Endothelial cell (in vitro differentiated cells): ENCODE measurements at regions not wholly inside any gene's neighbourhood (a gene's known extent, or its start where the extent isn't known, plus 50 kb on each side); places are given as distances from the start of the nearest gene placed in this dataset.
A peak's percentile ranks its signal among the peaks of the same experiment; 100 is the strongest.
"Not testable (repeated sequence)": the region's sequence is repeated elsewhere in the genome, so short reads cannot be mapped to it uniquely, and the experiment has no call there.

Source experiments
- DNase-seq: peaks from one replicate; pipeline ENCODE4 v3.0.0; 2021; ENCODE audit warnings: low spot score
- H3K27ac Mint-ChIP-seq: one replicate; pipeline ENCODE4 v1.8.0; 2021; ENCODE audit warnings: mixed read lengths, inconsistent platforms; ENCODE audit not compliant: unreplicated experiment
- H3K27me3 Mint-ChIP-seq: one replicate; pipeline ENCODE4 v1.8.0; 2021; ENCODE audit warnings: mild to moderate bottlenecking, moderate library complexity, mixed read lengths, inconsistent platforms; ENCODE audit not compliant: unreplicated experiment
- H3K36me3 Mint-ChIP-seq: one replicate; pipeline ENCODE4 v1.8.0; 2021; ENCODE audit warnings: mild to moderate bottlenecking, low read depth, mixed read lengths, inconsistent platforms; ENCODE audit not compliant: unreplicated experiment
- H3K4me1 Mint-ChIP-seq: one replicate; pipeline ENCODE4 v1.8.0; 2021; ENCODE audit warnings: mild to moderate bottlenecking, mixed read lengths, inconsistent platforms; ENCODE audit not compliant: unreplicated experiment
- H3K4me3 Mint-ChIP-seq: one replicate; pipeline ENCODE4 v1.8.0; 2021; ENCODE audit warnings: mild to moderate bottlenecking, mixed read lengths, inconsistent platforms; ENCODE audit not compliant: unreplicated experiment
- H3K9me3 Mint-ChIP-seq: one replicate; pipeline ENCODE4 v1.8.0; 2021; ENCODE audit warnings: mixed read lengths, inconsistent platforms; ENCODE audit not compliant: unreplicated experiment
- CTCF ChIP-seq: fragments of 200-600 bp; sonication (generic); IDR thresholded peaks from one replicate; pipeline ENCODE4 v1.5.0; 2021; ENCODE audit warnings: antibody characterized with exemption; ENCODE audit not compliant: unreplicated experiment

GRCh38 chr18:39211461-39211860 lies 1645.9 kb upstream of the CELF4 start:
- no peak for DNase-seq
- Mint-ChIP-seq H3K27ac (no peak overlapping the region), H3K9me3 (no peaks in the 10 kb centered on the region), H3K4me1 (peaks cover 11% of the 10 kb centered on the region), H3K36me3 (no peaks in the 10 kb centered on the region), H3K27me3 (peaks cover 1% of the 10 kb centered on the region), H3K4me3 (no peak overlapping the region)
- TF ChIP-seq CTCF = no peak

- Mint-ChIP-seq H3K9me3 (no peaks in the 10 kb centered on the region), H3K4me3 (no peak overlapping the region), H3K27me3 (peaks cover 1% of the 10 kb centered on the region), H3K36me3 (no peaks in the 10 kb centered on the region), H3K27ac (no peak overlapping the region), H3K4me1 (no peaks in the 10 kb centered on the region)
- DNase-seq = no peak
- TF ChIP-seq CTCF = no peak
These were observed 1643.6 kb upstream of the CELF4 start for GRCh38 chr18:39209173-39209572.

- Mint-ChIP-seq H3K9me3 (no peaks in the 10 kb centered on the region), H3K27me3 (peaks cover 1% of the 10 kb centered on the region), H3K4me1 (no peaks in the 10 kb centered on the region), H3K27ac (no peak overlapping the region), H3K36me3 (no peaks in the 10 kb centered on the region), H3K4me3 (no peak overlapping the region)
- TF ChIP-seq CTCF = no peak
- no peak for DNase-seq
These were observed 1643.1 kb upstream of the CELF4 start for GRCh38 chr18:39208729-39209128.

GRCh38 chr18:39208190-39208589 lies 1642.6 kb upstream of the CELF4 start:
- no peak overlapping the region for H3K4me3 Mint-ChIP-seq
- no peak for TF ChIP-seq CTCF
- H3K27ac Mint-ChIP-seq = no peak overlapping the region
- no peaks in the 10 kb centered on the region for H3K36me3 Mint-ChIP-seq
- DNase-seq = no peak
- H3K9me3 Mint-ChIP-seq = no peaks in the 10 kb centered on the region
- no peaks in the 10 kb centered on the region for H3K4me1 Mint-ChIP-seq
- peaks cover 1% of the 10 kb centered on the region for H3K27me3 Mint-ChIP-seq

GRCh38 chr18:39206398-39207103 lies 1641.0 kb upstream of the CELF4 start:
- not testable (repeated sequence) for H3K9me3 Mint-ChIP-seq, DNase-seq, H3K36me3 Mint-ChIP-seq, H3K27me3 Mint-ChIP-seq, H3K4me3 Mint-ChIP-seq, H3K4me1 Mint-ChIP-seq, H3K27ac Mint-ChIP-seq
- TF ChIP-seq CTCF = peak; percentile 44
